Activated naive CD4-positive, alpha-beta T cell (primary cell): ENCODE measurements at regions not wholly inside any gene's neighbourhood (a gene's known extent, or its start where the extent isn't known, plus 50 kb on each side); places are given as distances from the start of the nearest gene placed in this dataset.
"Not testable (repeated sequence)": the region's sequence is repeated elsewhere in the genome, so short reads cannot be mapped to it uniquely, and the experiment has no call there.

Source experiments
- DNase-seq, 4 experiments: peaks; one replicate each; lab custom pipeline; 2025; lab: John Stamatoyannopoulos, UW

DNA sequence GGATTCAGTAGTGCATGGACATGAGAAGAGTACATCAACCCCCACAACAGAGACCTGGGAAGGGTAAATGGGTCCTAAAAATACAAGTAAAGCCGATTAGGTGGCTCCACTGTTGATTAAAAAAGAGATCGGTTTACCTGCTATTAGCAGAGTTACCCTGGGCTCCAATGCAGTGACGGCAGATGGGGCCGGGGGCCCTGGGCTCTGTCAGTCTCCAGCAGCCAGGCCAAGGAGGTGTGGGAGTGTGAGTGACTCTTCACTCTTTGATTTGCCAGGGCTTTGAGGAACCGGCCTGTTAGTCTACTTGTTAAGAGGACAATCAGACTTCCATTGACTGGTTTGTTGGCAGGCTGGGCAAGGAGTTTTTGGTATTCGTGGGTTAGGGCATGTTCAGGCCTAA, 1368.7 kb downstream of the UQCRFS1 start:
- no peak for DNase-seq

DNA sequence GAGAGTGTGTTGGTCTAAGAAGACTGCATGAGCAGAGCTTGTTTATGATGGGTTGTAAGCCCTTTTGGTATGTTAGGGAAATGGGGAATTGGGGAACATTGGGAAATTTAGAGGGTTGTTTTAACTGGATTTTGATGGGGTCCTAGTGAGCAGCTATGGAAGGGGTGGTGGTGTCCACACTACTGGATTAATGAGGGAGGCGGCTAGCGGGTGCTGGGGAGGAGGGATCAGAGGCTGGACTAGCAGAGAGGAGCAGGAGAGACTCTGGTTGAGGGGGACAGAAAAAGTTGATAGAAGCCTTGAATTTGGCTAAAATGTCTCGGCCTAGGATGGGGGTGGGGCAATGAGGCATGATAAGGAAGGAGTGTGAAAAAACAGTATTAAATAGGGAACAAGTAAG, 1369.1 kb downstream of the UQCRFS1 start:
- no peak for DNase-seq

DNA sequence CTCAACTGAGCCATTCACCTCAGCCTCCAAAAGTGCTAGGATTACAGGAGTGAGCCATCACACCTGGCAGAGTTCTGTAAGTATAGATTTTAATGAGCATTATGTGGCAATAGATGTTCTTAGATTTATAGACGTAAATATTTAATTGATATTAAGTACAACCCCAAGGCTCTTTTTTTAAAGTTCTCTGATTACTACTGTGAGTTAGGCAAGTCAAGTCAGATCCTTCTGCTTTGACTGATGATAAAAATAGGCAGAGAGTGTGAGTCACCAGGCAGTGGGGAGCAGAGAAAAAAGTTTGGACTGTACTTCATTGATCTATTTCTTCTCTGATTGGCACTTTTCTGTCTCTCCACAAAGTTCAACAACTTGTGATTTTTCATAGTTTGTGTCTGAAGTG, 1379.9 kb downstream of the UQCRFS1 start:
- no peak for DNase-seq

DNA sequence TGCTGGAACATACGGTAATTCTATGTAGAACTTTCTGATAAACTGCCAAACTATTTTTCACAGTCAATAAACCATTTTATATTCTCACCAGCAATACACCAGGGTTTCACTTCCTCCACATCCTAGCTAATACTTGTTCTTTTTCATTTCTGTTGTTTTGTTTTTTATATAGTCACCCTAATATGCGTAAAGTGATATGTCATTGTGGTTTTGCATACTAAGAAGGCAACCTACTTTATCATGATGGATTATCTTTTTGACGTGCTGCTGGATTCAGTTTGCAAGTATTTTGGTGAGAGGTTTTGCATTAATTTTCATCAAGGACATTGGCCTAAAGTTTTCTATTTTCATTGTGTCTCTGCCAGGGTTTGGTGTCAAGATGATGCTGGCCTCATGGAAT, 1384.1 kb downstream of the UQCRFS1 start:
- DNase-seq: no peak

DNA sequence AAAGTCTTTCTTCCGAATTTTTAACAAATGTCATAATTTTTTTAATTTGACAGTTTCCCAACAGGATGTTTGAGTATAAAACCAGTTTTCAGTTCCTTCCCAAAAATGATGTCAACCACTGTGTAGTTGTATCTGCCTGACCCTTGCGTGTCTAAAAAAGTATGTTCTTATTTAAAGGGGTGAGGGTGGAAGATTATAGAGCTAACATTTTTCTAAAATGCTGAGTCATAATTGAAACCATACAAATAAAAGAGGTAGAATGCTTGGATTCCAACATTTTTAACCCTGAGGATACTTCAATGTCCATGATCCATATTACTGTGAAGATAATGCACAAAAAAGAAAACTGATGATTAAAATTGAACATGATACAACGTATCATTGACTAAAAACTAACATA, 1388.8 kb downstream of the UQCRFS1 start:
- no peak for DNase-seq

DNA sequence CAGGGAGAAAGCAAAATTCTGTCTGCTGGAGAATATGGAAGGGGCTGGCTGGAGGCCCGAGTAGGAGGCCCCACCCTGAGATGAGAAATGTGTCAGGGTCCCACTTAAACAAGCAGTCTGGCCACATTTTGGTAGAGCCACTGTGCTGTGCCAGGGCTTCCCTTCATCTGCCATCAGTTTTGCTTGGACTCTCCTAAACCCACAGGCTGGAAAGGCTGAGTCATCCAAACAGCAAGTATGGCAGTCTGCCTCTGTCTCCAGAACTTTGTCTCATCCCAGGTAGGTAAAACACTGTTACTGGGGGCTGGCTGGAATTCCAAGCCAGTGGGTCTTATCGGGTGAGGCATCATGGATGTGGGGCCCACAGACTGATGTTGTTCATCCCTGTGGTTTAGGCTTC, 1390.6 kb downstream of the UQCRFS1 start:
- no peak for DNase-seq

DNA sequence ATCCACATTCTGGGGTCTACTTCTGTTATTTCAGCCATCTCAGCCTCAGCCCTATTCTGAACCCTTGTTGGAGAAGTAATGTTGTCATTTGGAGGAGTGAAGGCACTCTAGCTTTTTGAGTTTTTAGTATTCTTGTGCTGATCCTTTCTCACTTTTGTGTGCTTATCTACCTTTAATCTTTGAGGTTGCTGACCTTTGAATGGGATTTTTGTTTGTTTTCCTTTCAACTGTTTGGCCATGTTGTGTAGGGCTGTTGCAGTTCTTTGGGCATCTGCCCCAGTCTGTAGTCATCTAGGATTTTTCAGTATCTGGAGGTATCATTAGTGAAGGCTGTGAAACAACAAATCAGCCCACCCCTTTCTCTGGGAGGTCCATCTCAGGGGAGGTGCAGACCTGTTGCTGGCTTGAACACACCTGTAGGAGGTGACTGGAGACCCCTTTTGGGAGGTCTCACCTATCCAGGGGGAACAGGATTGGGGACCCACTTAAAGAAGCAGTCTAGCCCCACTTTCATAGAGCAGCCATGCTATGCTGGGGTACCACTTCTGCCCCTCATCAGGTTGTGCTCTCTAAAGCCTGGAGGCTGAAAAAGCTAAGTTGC, 1391.4 kb downstream of the UQCRFS1 start:
- DNase-seq: no peak

DNA sequence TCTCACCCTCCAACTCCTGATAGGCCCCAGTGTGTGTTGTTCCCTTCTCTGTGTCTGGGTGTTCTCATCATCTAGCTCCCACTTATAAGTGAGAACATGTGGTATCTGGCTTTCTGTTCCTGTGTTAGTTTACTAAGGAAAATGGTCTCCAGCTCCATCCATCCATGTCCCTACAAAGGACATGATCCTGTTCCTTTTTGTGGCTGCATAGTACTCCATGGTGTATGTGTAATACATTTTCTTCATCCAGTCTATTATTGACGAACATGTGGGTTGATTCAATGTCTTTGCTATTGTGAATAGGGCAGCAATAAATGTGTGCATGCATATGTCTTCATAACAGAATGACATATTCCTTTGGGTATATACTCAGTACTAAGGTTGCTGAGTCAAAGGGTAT, 1397.0 kb downstream of the UQCRFS1 start:
- DNase-seq: no peak

DNA sequence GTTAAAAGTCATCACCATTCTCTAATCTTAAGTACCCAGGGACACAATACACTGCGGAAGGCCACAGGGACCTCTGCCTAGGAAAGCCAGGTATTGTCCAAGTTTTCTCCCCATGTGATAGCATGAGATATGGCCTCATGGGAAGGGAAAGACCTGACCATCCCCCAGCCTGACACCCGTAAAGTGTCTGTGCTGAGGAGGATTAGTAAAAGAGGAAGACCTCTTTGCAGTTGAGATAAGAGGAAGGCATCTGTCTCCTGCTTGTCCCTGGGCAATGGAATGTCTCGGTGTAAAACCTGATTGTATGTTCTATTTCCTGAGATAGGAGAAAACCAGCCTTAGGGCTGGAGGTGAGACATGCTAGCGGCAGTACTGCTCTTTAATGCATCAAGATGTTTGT, 1398.1 kb downstream of the UQCRFS1 start:
- DNase-seq: not testable (repeated sequence)

DNA sequence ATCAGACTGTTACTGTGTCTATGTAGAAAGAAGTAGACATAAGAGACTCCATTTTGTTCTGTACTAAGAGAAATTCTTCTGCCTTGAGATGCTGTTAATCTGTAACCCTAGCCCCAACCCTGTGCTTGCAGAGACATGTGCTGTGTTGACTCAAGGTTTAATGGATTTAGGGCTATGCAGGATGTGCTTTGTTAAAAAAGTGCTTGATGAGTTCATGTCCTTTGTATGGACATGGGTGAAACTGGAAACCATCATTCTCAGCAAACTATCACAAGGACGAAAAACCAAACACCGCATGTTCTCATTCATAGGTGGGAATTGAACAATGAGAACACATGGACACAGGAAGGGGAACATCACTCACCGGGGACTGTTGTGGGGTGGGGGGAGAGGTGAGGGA, 1398.7 kb downstream of the UQCRFS1 start:
- DNase-seq: not testable (repeated sequence)

DNA sequence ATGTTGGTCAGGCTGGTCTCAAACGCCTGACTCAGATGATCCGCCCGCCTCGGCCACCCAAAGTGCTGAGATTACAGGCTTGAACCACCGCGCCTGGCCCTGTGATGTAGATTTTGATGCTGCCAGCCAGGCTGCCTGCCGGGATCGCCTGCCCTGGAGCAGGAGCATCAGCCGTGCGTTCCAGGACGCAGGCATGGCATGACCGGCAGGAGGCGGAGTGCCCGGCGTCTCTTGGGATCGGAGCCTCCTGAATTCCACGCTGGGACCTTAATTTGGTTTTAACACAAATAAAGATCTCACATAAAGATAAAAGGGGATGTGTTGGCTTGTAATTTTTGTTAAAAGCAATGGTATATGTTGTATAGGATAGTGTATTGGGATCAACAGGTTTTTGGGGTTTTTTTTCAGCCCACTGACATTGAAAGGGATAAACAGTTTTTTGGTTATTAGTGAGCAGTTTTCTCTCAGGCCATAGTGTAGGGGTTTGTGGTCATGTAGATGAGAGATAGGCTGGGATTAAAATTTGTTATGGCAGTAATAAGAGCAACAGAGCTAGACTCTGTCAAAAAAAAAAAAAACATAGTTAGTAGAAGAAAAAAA, 1406.4 kb downstream of the UQCRFS1 start:
- no peak for DNase-seq

DNA sequence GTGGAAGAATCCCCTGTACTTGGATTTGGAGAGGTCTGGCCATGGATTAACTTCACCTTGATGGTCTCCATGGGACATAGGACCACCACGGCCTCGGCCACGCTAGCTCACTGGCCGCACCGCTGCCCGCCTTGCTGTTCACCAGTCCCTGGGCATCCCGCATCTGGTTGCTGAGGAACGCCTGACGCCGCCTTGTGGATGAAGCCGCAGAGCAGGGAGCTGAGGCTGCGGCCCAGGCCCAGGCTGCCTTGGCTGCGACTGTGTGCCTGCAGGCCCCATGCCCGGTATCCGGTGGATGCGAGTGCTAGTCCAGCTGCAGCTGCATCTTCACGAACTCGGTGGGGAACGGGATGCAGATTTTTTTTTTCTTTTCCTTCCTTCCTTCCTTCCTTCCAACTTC, 1407.1 kb downstream of the UQCRFS1 start:
- no peak for DNase-seq

DNA sequence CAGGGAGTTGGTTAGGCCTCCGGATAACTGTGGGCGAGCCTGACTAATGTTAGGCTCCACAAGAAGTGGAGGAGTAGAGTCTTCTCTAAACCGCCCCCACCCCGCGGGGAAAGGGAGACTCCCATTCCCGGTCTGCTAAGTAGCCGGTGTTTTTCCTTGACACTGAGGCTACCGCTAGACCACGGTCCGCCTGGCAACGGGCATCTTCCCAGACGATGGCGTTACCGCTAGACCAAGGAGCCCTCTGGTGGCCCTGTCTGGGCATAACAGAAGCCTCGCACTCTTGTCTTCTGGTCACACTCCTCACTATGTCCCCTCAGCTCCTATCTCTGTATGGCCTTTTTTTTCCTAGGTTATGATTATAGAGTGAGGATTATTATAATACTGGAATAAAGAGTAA, 1410.7 kb downstream of the UQCRFS1 start:
- not testable (repeated sequence) for DNase-seq

DNA sequence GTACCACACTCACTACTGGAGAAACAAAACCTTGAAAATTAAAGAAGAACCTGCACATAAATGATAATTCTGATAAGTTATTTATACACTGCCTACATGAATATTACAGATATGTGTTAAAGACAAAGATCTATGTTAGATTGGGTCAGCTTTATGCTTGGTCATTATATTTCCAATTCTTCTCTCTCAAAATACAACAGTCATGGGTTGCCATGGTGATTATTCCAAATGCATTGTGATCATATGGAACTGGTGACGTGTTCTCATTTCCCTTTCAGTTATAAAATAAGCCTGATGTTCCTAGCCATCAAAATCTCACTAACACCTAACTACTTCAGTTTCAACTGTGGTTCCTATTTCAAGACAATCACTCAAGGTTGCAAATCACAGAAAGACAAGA, 1416.4 kb downstream of the UQCRFS1 start:
- no peak for DNase-seq

DNA sequence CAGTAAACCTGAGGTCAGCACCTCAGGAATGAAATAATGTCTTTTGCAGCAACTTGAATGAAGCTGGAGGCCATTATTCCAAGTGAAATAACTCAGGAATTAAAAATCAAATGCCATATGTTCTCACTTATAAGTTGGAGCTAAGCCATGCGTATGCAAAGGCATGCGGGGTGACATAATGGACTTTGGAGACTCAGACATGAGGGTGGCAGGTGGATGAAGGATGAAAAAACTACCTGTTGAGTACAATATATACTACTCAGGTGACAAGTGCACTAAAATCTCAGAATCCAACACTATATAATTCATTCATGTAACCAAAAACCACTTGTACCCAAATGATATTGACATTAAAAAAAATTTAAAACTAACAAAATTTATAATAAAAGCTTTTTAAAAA, 1416.9 kb downstream of the UQCRFS1 start:
- DNase-seq: no peak

DNA sequence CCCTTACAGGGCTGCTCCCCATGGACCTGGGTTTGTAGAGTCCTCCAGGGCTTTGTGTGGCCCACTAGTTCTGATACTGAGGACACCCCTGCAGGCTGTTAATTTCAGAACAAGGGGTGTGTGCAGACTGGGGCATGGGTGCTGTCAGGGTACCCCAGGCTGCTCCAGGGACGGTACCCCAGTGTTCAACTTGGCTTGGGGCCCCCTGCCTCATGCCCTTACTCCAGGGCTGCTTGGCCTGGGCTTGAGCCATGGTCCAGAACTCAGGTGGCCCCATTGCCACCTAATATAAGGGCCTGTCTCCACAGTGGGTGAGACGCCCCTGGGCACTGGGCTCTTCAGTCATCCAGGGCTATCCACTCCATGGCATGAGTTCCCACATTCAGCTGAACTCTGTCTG, 1417.6 kb downstream of the UQCRFS1 start:
- no peak for DNase-seq

DNA sequence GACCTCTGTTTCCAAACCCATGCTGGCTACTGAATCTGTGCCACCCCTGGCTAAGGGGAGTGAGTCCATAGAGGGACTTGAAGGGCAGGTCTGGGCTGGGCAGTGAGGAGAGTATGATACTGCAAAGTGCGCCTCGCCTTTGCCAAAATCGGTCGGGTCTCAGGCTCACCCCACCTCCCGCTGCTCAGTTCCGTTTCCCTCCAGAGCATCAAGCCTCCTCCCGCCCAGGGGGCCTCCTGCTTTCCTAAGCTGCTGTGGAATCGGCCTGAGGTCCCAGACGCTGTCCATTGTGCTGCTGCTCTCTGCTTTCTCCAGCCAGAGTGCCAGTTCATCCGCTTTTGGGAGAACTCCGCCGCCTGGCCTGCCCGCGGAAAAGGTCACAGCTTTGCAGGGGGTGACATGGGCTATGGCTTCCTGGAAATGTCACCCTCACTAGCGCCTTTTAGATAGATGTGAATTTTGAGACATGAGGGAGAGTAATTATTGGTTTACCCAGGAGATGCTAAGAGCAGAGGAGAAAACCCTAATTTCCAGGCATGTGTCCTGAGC, 1418.4 kb downstream of the UQCRFS1 start:
- peak in 1 of 4 experiments; percentile 21 for DNase-seq

DNA sequence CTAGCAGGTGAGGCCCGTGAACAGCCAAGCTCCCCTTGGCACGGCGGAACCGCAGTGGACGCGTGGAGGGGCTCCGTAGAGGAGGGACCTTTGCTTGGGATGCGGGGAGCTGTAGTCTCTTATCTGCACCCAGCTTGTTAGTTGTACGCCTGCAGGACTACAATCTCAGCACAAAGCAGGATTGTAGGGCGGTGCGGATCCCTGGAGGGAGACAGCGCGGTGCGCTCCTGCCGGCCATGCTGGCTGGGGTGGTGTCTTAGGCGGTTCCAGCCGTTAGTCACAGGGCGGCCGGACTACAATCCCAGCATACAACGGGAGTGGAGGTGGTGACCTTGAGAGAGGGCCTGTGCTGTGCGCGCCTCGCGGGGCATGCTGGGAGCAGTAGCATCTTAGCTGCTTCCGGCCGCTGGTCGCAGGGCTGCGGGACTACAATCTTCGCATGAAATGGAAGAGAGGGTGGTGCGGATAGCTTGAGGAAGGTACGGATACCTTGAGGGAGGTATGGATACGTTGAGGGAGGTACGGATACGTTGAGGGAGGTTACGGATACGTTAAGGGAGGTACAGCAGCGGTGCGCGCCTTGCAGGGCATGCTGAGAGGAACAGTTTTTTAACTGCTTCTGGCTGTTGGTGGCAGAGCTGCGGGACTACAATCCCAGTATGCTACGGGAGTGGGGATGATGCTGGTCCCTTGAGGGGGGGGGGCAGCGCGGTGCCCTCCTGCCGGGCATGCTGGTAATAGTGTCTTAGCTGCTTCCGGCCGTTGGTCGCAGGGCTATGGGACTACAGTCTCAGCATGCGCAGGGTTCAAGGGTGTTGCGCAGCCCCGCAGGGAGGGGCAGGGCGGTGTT, 1419.1 kb downstream of the UQCRFS1 start:
- peak; percentile 65 to 86 (median 76) for DNase-seq

DNA sequence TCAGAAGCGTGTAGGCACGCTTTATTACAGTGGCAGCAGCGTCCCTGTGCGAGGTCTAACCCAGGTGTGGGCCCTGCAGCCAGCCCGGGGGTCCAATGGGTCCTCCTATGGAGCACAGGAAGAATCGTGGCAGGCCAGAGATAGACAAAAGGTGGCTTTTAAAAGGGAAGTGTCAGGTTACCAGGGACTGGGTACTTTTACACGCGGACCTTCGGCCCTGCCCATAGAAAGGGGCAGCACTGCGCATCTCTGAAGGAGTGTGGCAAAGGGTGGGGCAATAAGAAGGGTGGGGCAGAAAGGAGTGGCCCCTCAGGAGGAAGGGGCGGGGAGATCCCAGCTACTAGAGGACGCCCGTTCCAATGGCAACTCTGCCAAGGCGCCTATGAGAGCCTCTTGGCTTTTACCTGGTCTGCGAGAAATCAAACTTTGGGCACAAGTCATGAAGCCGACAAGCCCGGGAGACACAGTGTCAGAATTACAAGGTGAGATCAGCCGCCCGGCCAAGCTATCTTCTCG, 1419.8 kb downstream of the UQCRFS1 start:
- DNase-seq: peak in 1 of 4 experiments; percentile 57

DNA sequence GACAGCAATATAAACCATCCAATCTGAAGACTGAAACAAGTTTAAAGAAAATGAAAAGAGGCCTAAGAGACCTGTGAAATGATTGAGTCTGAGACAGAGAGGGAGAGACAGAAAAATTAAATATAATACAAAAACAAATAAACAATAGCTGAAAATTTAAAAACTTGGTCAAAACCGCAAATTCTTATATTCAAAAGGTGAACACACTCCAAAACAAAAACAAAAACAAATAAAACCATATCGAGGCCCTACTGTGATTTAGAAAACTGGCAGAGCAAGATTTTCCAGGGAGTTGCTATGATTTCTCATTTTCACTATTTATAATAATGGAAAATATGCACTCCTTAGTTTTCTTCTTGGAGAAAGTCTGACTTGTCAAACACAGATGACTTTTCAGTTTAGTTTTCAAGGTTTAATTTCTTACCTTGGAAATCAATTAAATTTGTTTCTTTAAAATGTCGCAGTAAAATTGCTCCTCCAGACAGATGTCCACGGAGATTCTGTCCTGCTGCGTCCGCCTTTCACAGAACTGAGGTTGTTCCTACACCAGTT, 1420.3 kb downstream of the UQCRFS1 start:
- DNase-seq: no peak

DNA sequence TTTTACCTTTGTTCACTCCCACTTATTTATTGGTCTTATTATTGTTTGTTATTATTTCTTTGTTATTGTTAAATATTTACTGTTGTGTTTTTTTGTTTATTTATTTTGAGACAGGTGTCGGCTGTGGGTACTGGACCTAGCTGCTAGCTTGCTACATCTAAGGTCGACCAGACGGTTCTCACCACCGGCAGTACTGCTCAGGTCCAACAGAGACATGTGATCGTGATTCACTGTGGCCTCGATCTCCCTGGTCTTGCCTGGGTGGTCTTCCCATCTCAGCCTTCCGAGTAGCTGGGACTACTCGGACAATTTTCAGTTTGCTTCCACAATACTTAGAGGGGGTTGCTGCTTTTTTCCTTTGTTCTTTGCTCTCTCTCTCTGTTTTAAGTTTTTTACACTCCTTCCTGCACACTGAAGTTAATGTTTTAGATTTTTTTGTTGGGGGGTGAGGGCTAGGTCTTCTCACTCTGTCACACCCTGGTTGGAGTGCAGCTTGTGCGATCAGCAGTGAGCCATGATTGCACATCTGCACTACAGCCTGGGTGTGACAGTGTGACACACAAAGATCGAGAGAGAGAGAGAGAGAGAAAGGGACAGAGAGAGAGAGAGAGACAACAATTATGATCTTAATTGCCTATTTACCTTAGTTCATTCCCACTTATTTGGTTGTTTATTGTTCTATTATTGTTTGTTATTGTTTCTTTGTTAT, 1432.4 kb downstream of the UQCRFS1 start:
- no peak for DNase-seq

DNA sequence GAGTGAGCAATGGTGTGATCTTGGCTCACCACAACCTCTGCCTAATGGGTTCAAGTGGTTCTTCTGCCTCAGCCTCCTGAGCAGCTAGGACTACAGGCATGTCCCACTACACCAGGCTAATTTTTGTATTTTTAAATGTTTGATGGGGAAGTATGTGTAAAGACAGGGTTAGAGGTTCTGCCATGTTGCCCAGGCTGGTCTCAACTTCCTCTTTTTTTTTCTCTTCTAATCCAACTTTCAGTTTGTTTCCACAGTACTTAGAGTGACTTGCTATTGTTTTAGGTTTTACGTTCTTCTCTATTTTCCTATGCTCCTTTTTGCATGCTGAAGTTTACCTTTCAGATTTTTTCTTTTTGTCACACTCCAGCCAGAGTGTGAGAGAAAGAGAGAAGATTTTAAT, 1433.0 kb downstream of the UQCRFS1 start:
- DNase-seq: no peak
